HCT116 (cell line): ENCODE measurements at regions not wholly inside any gene's neighbourhood (a gene's known extent, or its start where the extent isn't known, plus 50 kb on each side); places are given as distances from the start of the nearest gene placed in this dataset.

Experiments used
- ATAC-seq: fragments of 200-7000 bp; cut with Tn5 transposase; 2 replicates; pipeline ENCODE4 v1.9.1; 2020; ENCODE audit warnings: mild to moderate bottlenecking, moderate library complexity
- BruUV-seq: library from RNA; stranded (reverse); fragments of 400-500 nt; replicated peaks from 2 replicates; lab custom pipeline; 2021; lab: Mats Ljungman, UMichigan
- CTCF ChIA-PET: fragments of 300-600 bp; sonication (Branson Sonifier 250); formaldehyde crosslinking; loops from one replicate; lab custom pipeline; 2021; ENCODE audit warnings: antibody characterized with exemption; lab: Charles Lee
- POLR2A ChIA-PET: fragments of 300-600, 350-600 bp; sonication (Branson Sonifier 250); formaldehyde crosslinking; loops from one replicate; lab custom pipeline; 2021; ENCODE audit warnings: antibody characterized with exemption; lab: Charles Lee
- RAD21 ChIA-PET, 2 experiments: fragments of 300-600 bp; sonication (Branson Sonifier 250); formaldehyde crosslinking; loops; one replicate each; lab custom pipeline; 2023; ENCODE audit warnings: low total read pairs in 2 of 2; ENCODE audit not compliant: uncharacterized antibody in 2 of 2, unreplicated experiment in 2 of 2, low non-redundant PET in 1 of 2; lab: Charles Lee
- DNase-seq: peaks from one replicate; pipeline ENCODE4 v3.0.0-alpha.2; 2010; ENCODE audit warnings: low read depth, low spot score
- H2AFZ ChIP-seq: fragments of 200-600 bp; shearing (Covaris generic), sonication (generic); 2 replicates; pipeline ENCODE4 v1.6.1; 2017; ENCODE audit warnings: low read depth, mixed run types, mixed read lengths, antibody characterized with exemption, low read length; ENCODE audit not compliant: poor library complexity, severe bottlenecking
- H3K27ac ChIP-seq: 2 replicates; pipeline ENCODE4 v1.5.1; 2012; ENCODE audit warnings: low read depth, low read length
- H3K27me3 ChIP-seq: fragments of 200-600 bp; sonication (generic); 2 replicates; pipeline ENCODE4 v1.6.1; 2016; ENCODE audit warnings: mixed run types, low read length, mixed read lengths; ENCODE audit not compliant: insufficient read depth
- H3K36me3 ChIP-seq, 2 experiments: fragments of 200-500 bp in 1 of 2; fragments of 200-600 bp in 1 of 2; sonication (Bioruptor generic) in 1 of 2; sonication (generic) in 1 of 2; 2 replicates each; pipeline versions ENCODE4 v1.5.1 to v1.6.1; 2014 to 2016; ENCODE audit warnings: low read length in 2 of 2, inconsistent platforms in 1 of 2, mixed read lengths in 1 of 2, mixed run types in 1 of 2; ENCODE audit not compliant: insufficient read depth in 2 of 2, control insufficient read depth in 1 of 2
- H3K4me1 ChIP-seq, 2 experiments: fragments of 200-600 bp in 1 of 2; sonication (generic) in 1 of 2; 2 replicates each; pipeline versions ENCODE4 v1.5.1 to v1.6.1; 2012 to 2017; ENCODE audit warnings: low read length in 2 of 2, inconsistent platforms in 1 of 2, mild to moderate bottlenecking in 1 of 2, mixed read lengths in 1 of 2, mixed run types in 1 of 2, moderate library complexity in 1 of 2; ENCODE audit not compliant: insufficient read depth in 2 of 2, control insufficient read depth in 1 of 2
- H3K4me2 ChIP-seq: fragments of 200-600 bp; sonication (generic); 2 replicates; pipeline ENCODE4 v1.6.1; 2017; ENCODE audit warnings: mixed run types, low read length, mixed read lengths
- H3K4me3 ChIP-seq, 2 experiments: fragments of 200-600 bp in 1 of 2; sonication (generic) in 1 of 2; replicated peaks in 1 of 2; 2 replicates each; pipeline ENCODE4 v1.5.1; 2011 to 2016; ENCODE audit warnings: low read length in 2 of 2, control low read depth in 1 of 2, low read depth in 1 of 2, mild to moderate bottlenecking in 1 of 2, mixed read lengths in 1 of 2, mixed run types in 1 of 2
- H3K79me2 ChIP-seq: fragments of 200-600 bp; sonication (generic); 2 replicates; pipeline ENCODE4 v1.6.1; 2017; ENCODE audit warnings: mild to moderate bottlenecking, mixed run types, low read length, moderate library complexity, mixed read lengths; ENCODE audit not compliant: insufficient read depth
- H3K9ac ChIP-seq: fragments of 200-600 bp; sonication (generic); 2 replicates; pipeline ENCODE4 v1.6.1; 2016; ENCODE audit warnings: low read length, mixed read lengths
- H3K9me2 ChIP-seq: fragments of 200-600 bp; sonication (generic), shearing (Covaris generic); 2 replicates; pipeline ENCODE4 v1.6.1; 2017; ENCODE audit warnings: mixed run types, mild to moderate bottlenecking, moderate library complexity; ENCODE audit not compliant: insufficient read depth
- H3K9me3 ChIP-seq, 2 experiments: fragments of 200-500 bp in 1 of 2; fragments of 200-600 bp in 1 of 2; sonication (Bioruptor generic) in 1 of 2; sonication (generic) in 1 of 2; 2 replicates each; pipeline ENCODE4 v1.6.1; 2014 to 2017; ENCODE audit warnings: low read length in 2 of 2, mixed read lengths in 2 of 2, inconsistent platforms in 1 of 2, low read depth in 1 of 2, mild to moderate bottlenecking in 1 of 2, mixed run types in 1 of 2, moderate library complexity in 1 of 2; ENCODE audit not compliant: control insufficient read depth in 1 of 2, insufficient read depth in 1 of 2
- H4K20me1 ChIP-seq: fragments of 200-600 bp; sonication (generic), shearing (Covaris generic); 2 replicates; pipeline ENCODE4 v1.6.1; 2017; ENCODE audit warnings: mixed run types, mild to moderate bottlenecking, moderate library complexity; ENCODE audit not compliant: insufficient read depth
- CBX3 ChIP-seq: IDR thresholded peaks from 2 replicates; pipeline ENCODE4 v1.6.1; 2012; ENCODE audit warnings: low read depth
- CEBPB ChIP-seq: IDR thresholded peaks from 2 replicates; pipeline ENCODE4 v1.6.1; 2012; ENCODE audit warnings: low read depth
- ELF1 ChIP-seq: IDR thresholded peaks from 2 replicates; pipeline ENCODE4 v1.6.1; 2012; ENCODE audit warnings: low read depth, borderline replicate concordance
- EZH2 ChIP-seq: fragments of 200-600 bp; sonication (generic); IDR thresholded peaks from 2 replicates; pipeline ENCODE4 v1.6.1; 2017; ENCODE audit warnings: antibody characterized with exemption, mixed run types
- EZH2phosphoT487 ChIP-seq: fragments of 200-600 bp; IDR thresholded peaks from 2 replicates; pipeline ENCODE4 v1.6.1; 2018; ENCODE audit warnings: antibody characterized with exemption, borderline replicate concordance
- FOSL1 ChIP-seq: IDR thresholded peaks from 2 replicates; pipeline ENCODE4 v1.6.1; 2012; ENCODE audit warnings: low read depth
- JUND ChIP-seq: IDR thresholded peaks from 2 replicates; pipeline ENCODE4 v1.6.1; 2012
- SIN3A ChIP-seq: IDR thresholded peaks from 2 replicates; pipeline ENCODE4 v1.6.1; 2012; ENCODE audit warnings: low read depth
- SP1 ChIP-seq: IDR thresholded peaks from 2 replicates; pipeline ENCODE4 v1.6.1; 2012; ENCODE audit warnings: low read depth
- SRF ChIP-seq: IDR thresholded peaks from 2 replicates; pipeline ENCODE4 v1.6.1; 2012; ENCODE audit warnings: low read depth
- YY1 ChIP-seq: IDR thresholded peaks from 2 replicates; pipeline ENCODE4 v1.6.1; 2011; ENCODE audit warnings: low read length, low read depth, moderate library complexity, mild to moderate bottlenecking; ENCODE audit not compliant: insufficient replicate concordance; ENCODE audit errors: extremely low read depth
- intact Hi-C: fragments of 100-400 bp; cut with micrococcal nuclease; formaldehyde crosslinking; loops from 2 replicates; pipeline ENCODE4 v1.10.0; 2022
- TF ChIP-seq, protein P1 (sequence below): IDR thresholded peaks from 2 replicates; pipeline ENCODE4 v1.6.1; 2011; ENCODE audit warnings: mild to moderate bottlenecking, low read length, moderate library complexity; ENCODE audit not compliant: insufficient replicate concordance; ENCODE audit errors: extremely low read depth
- TF ChIP-seq, protein P2 (sequence below): IDR thresholded peaks from 2 replicates; pipeline ENCODE4 v1.6.1; 2012; ENCODE audit warnings: low read depth
- TF ChIP-seq, protein P3 (sequence below): IDR thresholded peaks from 2 replicates; pipeline ENCODE4 v1.6.1; 2012

DNA sequence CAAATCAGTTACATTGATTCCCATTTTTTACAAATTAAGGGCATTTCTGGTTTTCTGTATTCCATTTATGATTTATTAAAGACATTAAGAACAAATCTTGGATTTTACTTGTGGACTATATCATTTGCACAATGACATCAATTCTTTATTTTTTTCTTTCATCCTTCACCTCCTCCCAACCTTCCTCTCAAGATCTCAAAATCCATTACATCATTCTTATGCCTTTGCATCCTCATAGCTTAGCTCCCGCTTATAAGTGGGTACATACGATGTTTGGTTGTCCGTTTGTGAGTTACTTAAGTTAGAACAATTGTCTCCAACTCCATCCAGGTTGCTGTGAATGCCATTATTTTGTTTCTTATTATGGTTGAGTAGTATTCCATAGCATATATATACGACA is 752.8 kb downstream of the CD109 start:
- Histone ChIP-seq H3K9me2 (no peaks in the 10 kb centered on the region), H3K27me3 (no peaks in the 10 kb centered on the region), H3K79me2 (no peaks in the 10 kb centered on the region), H3K9me3 (no peaks in the 10 kb centered on the region), H3K9ac (no peak overlapping the region), H3K4me3 (no peak overlapping the region), H2AFZ (no peak overlapping the region), H3K27ac (no peak overlapping the region), H4K20me1 (no peaks in the 10 kb centered on the region), H3K4me2 (no peak overlapping the region), H3K4me1 (peaks cover 6 to 9% of the 10 kb centered on the region in 2 experiments), H3K36me3 (no peaks in the 10 kb centered on the region)
- BruUV-seq = no TSS peak
- POLR2A ChIA-PET = no interaction called here
- intact Hi-C loops = no loop called here
- DNase-seq (no peak), ATAC-seq (no peak)
- TF ChIP-seq EZH2 = no peak
- TF ChIP-seq, protein P1, sequence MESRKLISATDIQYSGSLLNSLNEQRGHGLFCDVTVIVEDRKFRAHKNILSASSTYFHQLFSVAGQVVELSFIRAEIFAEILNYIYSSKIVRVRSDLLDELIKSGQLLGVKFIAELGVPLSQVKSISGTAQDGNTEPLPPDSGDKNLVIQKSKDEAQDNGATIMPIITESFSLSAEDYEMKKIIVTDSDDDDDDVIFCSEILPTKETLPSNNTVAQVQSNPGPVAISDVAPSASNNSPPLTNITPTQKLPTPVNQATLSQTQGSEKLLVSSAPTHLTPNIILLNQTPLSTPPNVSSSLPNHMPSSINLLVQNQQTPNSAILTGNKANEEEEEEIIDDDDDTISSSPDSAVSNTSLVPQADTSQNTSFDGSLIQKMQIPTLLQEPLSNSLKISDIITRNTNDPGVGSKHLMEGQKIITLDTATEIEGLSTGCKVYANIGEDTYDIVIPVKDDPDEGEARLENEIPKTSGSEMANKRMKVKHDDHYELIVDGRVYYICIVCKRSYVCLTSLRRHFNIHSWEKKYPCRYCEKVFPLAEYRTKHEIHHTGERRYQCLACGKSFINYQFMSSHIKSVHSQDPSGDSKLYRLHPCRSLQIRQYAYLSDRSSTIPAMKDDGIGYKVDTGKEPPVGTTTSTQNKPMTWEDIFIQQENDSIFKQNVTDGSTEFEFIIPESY = no peak
- no peak for TF ChIP-seq CBX3
- TF ChIP-seq, protein P2, sequence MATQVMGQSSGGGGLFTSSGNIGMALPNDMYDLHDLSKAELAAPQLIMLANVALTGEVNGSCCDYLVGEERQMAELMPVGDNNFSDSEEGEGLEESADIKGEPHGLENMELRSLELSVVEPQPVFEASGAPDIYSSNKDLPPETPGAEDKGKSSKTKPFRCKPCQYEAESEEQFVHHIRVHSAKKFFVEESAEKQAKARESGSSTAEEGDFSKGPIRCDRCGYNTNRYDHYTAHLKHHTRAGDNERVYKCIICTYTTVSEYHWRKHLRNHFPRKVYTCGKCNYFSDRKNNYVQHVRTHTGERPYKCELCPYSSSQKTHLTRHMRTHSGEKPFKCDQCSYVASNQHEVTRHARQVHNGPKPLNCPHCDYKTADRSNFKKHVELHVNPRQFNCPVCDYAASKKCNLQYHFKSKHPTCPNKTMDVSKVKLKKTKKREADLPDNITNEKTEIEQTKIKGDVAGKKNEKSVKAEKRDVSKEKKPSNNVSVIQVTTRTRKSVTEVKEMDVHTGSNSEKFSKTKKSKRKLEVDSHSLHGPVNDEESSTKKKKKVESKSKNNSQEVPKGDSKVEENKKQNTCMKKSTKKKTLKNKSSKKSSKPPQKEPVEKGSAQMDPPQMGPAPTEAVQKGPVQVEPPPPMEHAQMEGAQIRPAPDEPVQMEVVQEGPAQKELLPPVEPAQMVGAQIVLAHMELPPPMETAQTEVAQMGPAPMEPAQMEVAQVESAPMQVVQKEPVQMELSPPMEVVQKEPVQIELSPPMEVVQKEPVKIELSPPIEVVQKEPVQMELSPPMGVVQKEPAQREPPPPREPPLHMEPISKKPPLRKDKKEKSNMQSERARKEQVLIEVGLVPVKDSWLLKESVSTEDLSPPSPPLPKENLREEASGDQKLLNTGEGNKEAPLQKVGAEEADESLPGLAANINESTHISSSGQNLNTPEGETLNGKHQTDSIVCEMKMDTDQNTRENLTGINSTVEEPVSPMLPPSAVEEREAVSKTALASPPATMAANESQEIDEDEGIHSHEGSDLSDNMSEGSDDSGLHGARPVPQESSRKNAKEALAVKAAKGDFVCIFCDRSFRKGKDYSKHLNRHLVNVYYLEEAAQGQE = no peak
- no peak for TF ChIP-seq ELF1
- TF ChIP-seq SP1 = no peak
- TF ChIP-seq SIN3A = no peak
- TF ChIP-seq JUND = no peak
- TF ChIP-seq YY1 = no peak
- no peak for TF ChIP-seq SRF
- TF ChIP-seq EZH2phosphoT487 = no peak
- no peak for TF ChIP-seq FOSL1
- no peak for TF ChIP-seq CEBPB
- TF ChIP-seq, protein P3, sequence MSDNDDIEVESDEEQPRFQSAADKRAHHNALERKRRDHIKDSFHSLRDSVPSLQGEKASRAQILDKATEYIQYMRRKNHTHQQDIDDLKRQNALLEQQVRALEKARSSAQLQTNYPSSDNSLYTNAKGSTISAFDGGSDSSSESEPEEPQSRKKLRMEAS = no peak
- RAD21 ChIA-PET = no interaction called here
- CTCF ChIA-PET = no interaction called here
